Stimulated activated CD4-positive, alpha-beta T cell treated with anti-CD3 and anti-CD28 coated beads, Interleukin-12 subunit alpha, Interleukin-12 subunit beta, amount 100 ng/mL, for 24 hours (primary cell): ENCODE measurements at regions not wholly inside any gene's neighbourhood (a gene's known extent, or its start where the extent isn't known, plus 50 kb on each side); places are given as distances from the start of the nearest gene placed in this dataset.
A peak's percentile ranks its signal among the peaks of the same experiment; 100 is the strongest.

Experiments
- DNase-seq, 2 experiments: peaks; one replicate each; pipeline ENCODE4 v3.0.0-alpha.2; 2020; ENCODE audit warnings: low read depth in 2 of 2

DNA sequence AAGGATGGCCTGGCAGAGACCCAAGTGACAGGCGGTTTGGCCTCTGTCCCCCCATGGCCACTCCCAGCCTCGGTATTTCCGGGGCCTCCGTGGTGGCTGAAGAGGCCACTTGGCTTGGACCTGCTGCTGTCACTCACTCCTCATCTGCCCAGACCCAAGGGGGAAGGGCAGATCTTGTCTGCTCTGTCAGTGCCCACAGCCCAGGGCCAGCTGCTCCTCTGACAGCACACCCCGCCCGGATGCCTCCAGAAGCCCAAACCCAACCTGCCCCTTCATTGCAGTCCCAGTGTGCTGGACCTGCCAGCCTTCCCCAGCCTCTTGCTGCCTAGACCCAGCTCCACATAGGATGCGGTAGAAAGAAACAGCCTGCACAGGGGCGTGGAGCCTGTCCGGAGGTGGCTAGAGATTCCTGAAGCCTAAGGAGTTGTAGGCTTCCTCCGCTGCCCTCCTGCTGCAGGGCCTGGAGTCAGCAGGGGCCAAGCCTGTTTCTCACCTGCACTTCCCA, 52.0 kb downstream of the MAGEF1 start:
- DNase-seq = no peak

DNA sequence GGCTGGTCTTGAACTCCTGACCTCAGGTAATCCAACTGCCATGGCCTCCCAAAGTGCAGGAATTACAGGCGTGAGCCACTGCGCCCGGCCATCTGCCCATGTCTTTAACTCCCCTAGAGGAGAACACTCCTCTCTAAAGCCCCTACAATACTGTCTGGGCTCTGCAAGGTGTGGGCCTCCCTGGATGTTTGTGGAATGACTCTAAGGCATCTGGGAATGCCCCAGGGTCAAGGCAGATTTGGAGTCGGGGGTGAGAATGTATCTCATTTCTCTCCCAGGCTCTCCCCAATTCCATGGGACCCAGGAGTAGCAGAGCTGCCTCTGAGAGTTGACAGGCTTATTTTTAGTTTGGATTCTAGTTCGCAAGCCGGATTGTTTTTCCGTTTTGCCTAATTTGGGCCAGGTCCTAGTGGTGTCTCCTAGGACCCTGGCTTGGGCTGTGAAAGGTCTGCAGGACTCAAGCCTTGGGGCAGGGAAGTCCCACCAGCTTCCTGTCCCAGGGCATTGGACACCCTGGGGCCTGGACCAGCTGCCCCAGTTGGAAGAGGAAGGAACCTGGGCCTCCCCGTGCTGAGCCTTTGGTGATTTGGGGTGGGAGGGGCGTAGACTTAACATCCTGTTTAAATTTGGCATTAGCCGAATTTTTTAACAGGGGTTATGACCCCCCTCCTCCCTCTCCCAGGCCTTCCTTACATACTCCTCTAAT, 53.5 kb downstream of the MAGEF1 start:
- DNase-seq = no peak

DNA sequence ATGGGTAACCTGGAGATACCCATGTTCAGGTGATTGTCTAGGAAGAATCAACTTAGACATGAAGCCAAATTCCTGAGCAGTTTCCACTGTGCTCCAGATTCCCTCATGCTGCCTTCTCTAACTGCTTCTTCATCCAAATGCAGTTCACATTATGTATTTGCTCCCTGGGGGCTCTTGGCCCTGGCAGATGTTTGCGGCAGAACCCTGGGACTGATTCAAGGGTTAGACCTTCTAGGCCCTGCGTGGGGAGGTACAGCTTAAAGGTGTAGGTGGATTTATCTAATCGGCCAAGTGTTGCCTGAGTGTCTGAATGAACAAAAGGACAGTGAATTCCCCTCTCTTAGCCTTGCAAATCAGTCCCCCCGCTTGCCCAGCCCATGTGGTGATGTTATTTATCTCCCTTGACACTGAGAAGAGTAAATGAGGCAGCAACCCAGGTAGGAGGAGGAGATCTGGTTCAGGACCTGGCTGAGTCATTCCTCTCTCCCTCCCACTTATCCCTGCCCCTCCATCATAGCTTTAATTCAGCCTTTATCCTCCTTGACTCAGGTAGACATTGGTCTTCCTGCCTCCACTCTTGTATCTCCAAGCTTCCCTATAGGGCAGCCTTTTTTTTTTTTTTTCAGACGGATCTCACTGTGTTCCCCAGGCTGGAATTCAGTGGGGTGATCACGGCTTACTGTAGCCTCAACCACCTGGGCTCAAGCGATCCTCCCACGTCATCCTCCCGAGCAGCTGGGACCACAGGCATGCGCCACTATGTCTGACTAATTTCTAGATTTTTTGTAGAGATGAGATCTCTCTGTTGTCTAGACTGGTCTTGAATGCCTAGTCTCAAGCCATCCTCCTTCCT, 54.8 kb downstream of the MAGEF1 start:
- no peak for DNase-seq

DNA sequence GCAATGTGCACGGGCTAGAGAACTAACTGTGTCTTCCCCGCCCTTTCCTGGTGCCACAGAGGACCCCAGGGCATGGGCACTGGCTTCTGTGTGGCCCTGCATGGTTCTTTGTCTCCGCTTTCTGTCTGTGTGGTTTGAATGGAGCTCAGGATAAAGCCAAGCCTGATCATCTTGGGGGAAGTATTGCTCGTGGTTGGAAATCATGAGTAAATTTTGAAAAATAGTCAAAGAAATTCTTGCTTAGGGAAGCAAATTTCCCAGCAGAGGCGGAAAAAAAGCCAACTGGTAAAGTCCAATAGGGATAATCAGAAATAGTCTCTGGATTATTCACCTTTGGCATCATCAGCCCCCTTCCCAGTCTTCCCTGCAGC, 55.4 kb downstream of the MAGEF1 start:
- no peak for DNase-seq

DNA sequence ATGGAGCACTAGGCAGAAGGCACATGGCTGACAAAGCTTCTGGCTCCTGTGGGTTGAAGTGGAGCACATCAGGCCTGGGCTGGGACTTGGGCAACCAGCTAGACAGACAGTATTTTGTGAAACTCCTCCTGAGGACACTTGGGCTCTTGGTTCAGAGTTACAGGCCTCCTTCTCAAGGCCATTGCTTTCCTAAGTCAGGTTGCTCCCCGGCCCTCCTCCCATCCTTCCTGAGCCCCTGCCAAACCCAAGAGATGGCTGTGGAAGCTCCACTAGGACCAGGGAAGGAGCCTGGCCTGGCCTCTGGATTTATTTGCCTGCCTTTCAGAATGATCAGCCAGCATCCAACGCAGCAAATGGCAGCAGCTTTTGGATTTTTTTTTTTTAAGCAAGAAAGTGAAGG, 56.3 kb downstream of the MAGEF1 start:
- DNase-seq = no peak

DNA sequence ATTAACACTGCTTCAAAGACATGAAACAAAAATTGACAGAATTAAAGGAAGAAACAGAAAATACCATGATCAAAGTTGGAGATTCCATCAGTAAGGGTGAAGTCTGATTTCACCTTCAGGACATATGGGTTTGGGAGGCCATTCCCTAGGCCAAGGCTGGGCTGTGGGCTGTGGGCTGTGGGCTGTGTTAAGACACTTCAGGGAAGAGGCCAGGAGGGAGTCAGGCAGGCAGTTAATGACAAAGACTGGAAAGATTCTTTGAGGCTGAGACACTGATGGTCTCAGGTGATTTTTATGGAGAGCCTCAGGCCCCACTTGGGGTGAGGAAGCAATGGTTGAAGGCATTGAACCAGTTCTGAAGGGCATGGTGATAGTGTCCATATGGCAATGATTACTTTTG, 57.5 kb downstream of the MAGEF1 start:
- DNase-seq = no peak

DNA sequence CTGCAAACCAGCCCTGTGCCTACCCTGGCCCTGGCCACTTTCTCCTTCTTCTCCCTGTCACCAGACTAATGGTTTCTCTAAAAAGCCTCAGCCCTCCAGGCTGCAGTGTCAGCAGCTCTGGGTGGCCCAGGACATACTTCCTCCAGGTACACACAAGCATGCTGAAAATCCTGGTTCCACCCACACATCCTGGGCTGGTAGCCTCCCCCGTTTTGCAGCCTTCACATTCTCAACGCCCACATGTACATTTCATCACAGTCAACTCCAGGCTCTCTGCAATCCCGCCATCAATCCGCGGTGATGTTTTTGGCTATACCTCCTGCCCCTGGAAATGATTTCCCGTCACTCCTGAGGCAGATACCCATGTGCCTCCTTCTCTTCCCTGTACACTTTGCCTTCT, 59.4 kb downstream of the MAGEF1 start:
- DNase-seq = no peak

DNA sequence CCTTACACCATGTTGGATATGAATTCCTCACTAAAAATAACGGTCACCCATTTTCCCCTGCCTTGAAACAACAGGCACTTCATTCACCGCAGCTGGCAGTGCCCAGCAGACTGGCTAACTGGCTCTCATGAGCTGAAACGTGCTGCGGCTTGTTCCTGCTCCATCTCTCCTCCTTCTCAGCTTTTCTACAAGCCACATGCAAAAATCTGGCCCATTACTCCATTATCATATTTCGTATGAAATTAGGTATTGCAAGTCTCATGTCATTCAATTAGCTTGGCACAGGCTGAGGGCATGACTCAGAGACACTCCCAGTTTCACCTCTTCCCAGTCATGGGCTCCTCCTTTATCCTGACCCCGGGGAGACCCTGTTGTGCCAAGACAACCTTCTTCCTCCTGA, 60.0 kb downstream of the MAGEF1 start:
- DNase-seq = no peak

DNA sequence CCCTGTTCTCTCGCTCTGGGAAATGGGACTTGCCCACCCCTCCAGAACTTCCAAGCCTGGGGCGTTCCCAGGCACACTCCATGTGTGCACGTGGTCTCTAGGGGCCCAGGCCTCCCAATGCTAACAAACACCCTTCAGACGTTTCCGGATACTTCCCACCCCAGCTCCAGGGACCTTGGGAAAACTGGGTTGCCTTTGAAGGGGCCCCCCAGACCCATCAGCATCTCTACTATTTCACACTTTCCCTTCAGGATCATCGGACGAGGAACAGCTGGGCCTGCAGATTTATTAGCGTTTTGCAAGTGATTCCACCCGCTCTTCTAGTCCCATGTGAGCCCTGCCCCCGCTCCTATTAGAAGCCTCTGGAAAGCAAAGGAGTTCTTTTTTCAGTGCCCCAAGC, 63.2 kb downstream of the MAGEF1 start:
- no peak for DNase-seq

DNA sequence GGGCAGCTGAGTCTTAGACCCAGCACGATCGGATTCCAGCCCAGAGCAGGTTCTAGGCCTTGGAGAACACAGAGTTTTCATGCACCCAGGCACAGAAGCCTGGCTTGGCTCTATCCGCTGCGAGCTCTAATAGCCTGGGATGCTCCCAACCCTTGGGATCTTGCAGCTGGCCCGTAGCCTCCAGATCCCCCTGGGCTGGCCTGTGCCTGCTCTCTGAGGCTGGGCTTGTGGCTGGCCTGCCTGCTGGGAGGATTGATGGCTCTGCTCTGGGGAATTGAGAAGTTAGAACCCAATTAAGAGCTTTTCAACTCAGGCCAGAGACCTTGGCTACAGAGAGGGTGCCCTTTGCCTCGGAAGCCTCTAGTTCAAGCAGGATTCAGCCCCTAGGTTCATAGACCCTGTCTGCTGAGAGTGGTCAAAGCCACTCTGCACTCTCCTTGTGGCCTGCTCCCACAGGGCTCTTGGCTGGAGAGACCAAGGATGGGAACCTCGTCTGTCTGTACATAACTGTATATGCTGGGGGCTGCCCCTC, 64.4 kb downstream of the MAGEF1 start:
- DNase-seq = no peak

DNA sequence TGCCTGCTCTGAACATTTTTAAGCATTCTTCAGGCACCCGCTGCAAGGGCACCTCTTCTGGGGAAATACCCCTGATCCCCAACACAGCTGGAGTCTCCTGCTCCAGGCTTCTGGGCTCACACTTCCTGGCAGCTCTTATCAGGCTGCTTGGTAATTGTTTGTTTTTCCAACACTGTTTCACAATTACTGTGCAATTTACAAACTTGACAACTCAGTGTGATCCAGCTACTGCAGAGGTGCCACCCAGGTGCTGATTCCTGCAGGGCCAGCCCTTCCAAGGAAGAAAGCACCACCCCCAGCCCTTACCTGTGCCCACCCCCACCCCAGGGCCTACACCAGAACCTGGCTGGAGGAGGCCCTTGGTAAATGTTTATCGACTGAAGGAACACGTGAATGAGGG, 66.5 kb downstream of the MAGEF1 start:
- DNase-seq = no peak

DNA sequence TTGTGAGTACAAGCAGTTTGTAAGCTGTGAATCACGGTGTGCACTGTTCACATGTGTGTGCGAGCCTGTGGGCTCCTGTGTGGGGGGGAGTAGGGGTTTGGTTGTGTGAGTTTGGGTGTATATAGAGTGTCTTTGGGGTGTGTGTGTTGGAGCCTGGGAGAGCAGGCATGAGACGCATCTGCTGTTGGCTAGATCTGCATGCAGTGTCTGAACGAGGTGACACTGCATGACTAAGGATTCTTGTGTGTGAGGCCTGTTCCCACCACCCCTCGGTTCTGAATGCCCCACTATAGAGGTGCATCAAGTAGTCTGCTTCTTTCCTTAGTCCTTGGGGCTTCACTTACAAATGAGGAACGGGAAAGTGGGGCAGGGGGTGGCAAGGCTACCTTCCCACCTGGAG, 68.4 kb downstream of the MAGEF1 start:
- no peak for DNase-seq

DNA sequence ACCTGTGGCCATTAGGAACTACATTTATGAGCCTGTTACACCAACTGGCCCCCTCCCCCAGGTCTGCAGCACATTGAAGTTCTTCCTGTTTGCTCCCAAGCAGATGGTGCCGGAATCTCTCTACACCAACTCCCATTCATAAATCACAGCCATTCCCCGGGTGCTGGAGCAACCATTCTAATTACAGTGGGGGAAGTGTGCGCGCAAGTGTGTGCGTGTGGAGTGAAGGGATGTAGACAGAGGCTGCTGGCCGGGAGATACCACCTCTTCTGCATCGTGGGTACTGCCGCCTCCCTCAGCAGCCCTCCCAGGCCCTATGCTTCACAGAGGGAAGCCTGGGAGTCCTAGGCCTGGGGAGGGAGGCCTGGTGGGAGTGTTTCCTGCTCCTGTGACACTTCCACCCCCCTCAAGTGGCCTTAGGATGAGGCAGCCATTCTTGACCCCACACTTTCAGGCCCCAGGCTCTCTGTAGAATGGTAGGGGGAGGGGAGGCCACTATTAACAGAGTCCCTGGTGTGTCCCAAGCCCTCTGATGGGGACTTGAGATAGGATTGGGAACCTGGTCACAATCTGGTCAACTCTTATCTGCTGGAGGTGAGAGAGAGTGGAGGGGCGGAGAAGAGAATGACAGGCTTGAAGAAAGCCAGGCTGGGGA, 69.1 kb downstream of the MAGEF1 start:
- DNase-seq = no peak

DNA sequence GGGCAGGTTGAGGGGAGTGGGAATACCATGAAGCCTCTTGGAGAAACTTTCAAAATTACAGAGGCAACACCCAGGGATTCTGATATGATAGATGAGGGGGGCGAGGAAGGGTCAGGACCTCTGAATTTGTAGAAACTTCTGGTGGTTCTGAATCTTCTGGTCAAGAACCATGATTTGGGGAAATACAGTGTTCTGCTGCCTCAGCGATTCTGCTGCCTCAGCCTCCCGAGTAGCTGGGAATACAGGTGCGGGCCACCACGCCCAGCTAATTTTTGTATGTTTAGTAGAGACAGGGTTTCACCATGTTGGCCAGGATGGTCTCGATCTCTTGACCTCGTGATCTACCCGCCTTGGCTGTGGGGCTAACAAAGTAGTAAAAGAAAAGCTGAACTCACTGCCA, 70.4 kb downstream of the MAGEF1 start:
- no peak for DNase-seq

DNA sequence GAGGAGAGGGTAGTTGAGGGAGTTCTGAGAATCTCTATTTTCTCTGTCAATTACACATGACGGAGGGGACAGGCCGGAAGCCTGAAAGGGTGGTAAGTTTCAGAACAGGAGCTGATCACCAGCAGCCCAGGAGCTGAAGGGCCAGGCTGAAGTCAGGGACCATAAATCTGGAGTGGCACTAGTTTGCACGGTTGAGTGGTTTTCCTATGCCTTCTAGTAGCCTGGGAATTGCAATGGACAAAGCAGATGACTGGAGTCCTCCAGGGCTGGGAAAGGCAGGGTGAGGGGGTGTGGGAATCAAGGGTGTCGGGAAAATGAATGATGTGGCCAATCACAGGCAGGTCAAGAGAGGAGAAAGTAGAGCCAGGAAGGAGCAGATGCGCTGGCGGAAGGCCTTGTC, 72.5 kb downstream of the MAGEF1 start:
- no peak for DNase-seq

DNA sequence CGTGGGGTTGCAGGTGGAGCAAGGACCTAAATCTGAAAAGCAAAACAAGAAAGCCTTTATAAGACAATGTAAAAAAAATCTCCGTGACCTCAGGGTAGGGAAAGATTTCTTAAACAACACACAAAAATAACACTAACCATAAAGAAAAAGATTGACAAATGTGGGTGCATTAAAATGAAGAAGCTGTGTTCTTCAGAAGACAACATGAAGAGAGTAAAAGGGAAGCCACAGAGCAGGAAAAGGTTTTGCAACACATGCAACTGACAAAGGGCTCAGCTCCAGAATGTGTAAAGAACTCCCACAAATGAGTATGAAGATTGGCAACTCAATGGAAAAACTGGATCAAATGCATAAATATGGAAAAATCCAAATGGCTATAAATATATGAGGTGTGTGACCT, 74.2 kb downstream of the MAGEF1 start:
- no peak for DNase-seq

DNA sequence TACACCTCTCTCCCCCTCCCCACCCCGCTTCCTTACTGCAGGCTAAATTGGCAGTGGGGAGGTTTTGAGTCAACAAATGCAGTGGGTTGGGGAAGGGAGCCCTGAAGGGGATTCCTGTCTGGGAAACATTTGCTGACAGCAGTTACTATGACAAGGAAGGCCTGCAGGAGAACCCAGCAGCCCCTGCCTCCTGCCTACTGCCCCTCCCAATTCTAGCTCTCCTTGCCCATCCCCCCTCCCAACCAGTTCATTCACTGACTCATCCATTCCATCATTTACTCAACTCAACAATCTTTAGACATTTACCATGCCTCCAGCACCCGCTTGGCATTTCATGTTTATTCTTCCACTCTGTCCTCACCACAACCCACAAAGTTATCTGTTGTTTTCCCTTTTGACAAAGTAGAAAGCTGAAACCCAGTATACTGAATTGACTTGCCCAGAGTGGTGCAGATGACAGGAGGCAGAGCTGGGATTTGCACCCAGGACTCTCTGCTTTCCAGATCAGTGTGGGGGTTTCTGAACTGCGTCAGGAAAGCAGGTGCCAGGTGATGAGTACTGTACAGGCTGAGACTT, 75.0 kb downstream of the MAGEF1 start:
- peak in 1 of 2 experiments; percentile 22 for DNase-seq

DNA sequence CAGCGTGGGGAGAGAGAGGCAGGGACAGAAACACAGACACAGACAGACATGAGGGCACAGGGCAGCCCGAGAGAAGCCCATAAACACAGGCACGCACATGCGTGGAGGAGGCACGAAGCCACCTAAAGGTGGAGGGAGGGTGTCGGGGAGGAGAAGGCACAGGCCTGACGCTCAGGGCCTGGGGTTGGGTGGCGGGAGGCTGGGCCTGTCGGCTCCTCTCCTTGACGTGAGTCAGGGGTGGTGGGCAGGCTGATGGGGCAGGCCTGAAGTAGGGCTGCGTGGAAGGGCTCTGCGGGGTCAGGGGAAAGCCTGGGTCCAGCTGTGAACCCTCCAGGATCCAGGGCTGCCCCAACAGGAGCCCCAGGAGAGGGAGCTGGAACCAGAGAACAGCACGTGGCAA, 74.2 kb downstream of the EPHB3 start:
- no peak for DNase-seq

DNA sequence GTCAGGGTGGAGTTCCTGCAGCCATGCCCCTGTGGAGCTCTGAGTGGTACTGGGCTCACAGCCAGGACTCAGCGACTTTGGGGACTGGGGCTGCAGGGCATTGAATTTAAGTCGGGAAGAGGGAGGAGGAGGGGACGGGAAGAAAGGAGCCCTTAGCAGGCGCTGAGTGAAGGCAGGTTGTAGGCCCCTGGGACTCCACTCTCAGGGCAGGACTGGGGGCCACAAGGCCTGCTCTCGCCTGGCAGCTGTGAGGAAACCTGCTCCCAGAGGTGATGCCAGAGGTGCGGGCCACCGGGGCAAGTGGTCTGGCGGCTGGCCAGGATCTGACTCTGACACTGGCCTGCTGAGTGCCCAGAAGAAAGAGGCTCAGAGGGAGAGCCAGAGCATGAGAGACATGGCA, 73.5 kb downstream of the EPHB3 start:
- no peak for DNase-seq

DNA sequence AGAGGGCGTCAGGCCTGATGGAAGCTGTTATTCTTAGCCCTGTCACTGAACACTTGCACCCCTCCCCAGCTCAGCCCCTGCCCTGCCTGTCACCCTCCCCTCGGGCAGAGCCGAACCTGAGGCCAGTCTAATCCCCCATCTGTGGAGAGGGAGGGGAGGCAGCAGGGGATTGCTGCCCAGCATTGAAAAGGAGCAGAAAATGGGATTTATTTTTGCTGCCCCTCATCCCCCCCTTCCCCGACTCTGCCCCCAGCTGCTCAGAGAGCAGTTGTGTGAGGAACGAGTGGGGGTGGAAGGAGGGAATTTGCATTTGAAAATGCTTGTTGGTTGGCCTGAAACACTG, 71.6 kb downstream of the EPHB3 start:
- no peak for DNase-seq

DNA sequence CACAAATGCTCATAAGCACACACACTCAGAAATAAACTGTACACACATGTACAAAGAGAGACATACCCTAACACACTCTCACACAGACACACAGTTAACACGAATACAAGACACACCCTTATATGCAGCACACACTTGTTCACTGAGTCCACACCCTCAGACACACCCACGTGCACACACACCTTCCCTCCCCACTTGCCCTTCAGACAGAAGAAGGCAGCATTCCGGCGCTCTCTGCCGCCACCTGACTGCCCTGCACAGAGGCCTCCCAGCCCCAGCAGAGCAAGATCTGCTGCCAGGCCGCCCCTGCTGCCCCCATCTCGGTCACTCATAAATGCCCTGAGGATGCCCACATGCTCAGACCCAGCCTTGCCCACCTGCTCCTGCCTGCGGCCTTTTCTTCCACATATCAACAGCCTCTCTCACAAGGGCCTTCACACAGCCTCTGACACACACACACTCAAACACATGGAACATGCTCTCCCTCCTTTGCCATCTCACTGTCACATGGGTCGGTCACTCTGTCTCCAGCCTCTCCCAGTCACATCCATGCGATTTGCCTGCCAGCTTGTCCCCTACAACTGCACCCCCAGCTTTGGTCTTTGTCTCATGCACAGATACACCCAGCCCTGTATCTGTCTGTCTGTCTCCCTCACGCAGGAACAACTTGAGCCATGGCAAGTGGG, 71.1 kb downstream of the EPHB3 start:
- no peak for DNase-seq
